GM12891 (cell line): ENCODE measurements at regions not wholly inside any gene's neighbourhood (a gene's known extent, or its start where the extent isn't known, plus 50 kb on each side); places are given as distances from the start of the nearest gene placed in this dataset.

Source experiments
- DNase-seq: peaks from one replicate; pipeline ENCODE4 v3.0.0; 2011; ENCODE audit warnings: low spot score; ENCODE audit not compliant: insufficient read length
- FAIRE-seq: peaks from 2 replicates; lab custom pipeline; 2011; peaks lifted over from hg19 to GRCh38; lab: Jason Lieb, UNC
- PAX5 ChIP-seq: IDR thresholded peaks from 2 replicates; pipeline ENCODE4 v1.6.1; 2011; ENCODE audit warnings: low read length, moderate library complexity, mild to moderate bottlenecking; ENCODE audit not compliant: insufficient read depth, severe bottlenecking
- POLR2A ChIP-seq: IDR thresholded peaks from 2 replicates; pipeline ENCODE4 v1.6.1; 2011; ENCODE audit warnings: low read depth, low read length, control low read depth
- POLR2AphosphoS5 ChIP-seq: IDR thresholded peaks from 2 replicates; pipeline ENCODE4 v1.6.1; 2011; ENCODE audit warnings: low read depth, low read length, control low read depth
- POU2F2 ChIP-seq: IDR thresholded peaks from 2 replicates; pipeline ENCODE4 v1.6.1; 2011; ENCODE audit warnings: low read depth, mild to moderate bottlenecking, control low read depth, low read length, moderate library complexity
- SPI1 ChIP-seq: IDR thresholded peaks from 2 replicates; pipeline ENCODE4 v1.6.1; 2011; ENCODE audit warnings: low read depth, low read length, control low read depth
- TAF1 ChIP-seq: IDR thresholded peaks from 2 replicates; pipeline ENCODE4 v1.6.1; 2011; ENCODE audit warnings: low read depth, low read length, control low read depth

GRCh38 chr18:6604573-6604941 lies 125.0 kb upstream of the ARHGAP28 start:
- DNase-seq (no peak), FAIRE-seq (no peak)
- TF ChIP-seq TAF1 (no peak), POLR2AphosphoS5 (no peak), SPI1 (no peak), PAX5 (no peak), POLR2A (no peak), POU2F2 (no peak)

- no peak for FAIRE-seq
- no peak for TF ChIP-seq SPI1
- no peak for TF ChIP-seq PAX5
- no peak for TF ChIP-seq POLR2AphosphoS5
- no peak for TF ChIP-seq TAF1
- no peak for TF ChIP-seq POU2F2
- no peak for TF ChIP-seq POLR2A
- DNase-seq = no peak
These were observed 124.2 kb upstream of the ARHGAP28 start for GRCh38 chr18:6605115-6605869.

DNA sequence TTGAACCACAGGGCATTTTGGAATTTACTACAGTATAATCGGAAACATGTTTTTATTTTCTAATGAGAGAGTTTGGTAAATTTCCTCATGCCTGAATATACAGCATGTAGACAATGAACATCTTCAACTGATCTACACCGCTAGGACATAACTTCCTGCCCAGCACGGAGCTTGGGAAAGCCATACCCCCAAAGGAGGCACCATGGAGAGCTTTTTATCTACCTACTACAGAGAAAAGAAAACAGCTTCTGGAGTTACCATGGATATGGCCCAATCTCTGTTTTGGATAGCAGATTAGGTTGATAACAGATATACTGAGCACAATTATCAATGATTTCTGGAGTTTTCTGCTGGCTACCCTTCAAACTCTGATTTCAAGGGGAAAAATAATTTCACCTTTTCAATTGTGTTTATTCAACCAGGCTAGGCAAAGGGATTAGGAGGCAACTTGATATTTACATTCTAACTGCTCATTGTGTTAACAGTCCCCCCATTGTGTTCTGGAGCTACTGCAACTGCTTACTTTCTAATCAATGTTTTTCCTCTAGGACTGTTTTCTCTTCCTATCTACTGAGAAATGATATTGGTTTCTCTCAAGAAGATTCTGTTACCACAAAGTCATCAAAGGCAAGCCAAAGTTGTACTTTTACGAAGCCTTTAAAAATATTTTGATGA lies 123.0 kb upstream of the ARHGAP28 start:
- DNase-seq (no peak), FAIRE-seq (no peak)
- no peak for TF ChIP-seq POLR2AphosphoS5
- no peak for TF ChIP-seq SPI1
- TF ChIP-seq TAF1 = no peak
- no peak for TF ChIP-seq POU2F2
- no peak for TF ChIP-seq PAX5
- TF ChIP-seq POLR2A = no peak

GRCh38 chr18:6607343-6607742 lies 122.2 kb upstream of the ARHGAP28 start:
- no peak for FAIRE-seq
- TF ChIP-seq TAF1 (no peak), PAX5 (no peak), POLR2A (no peak), SPI1 (no peak), POU2F2 (no peak)
- DNase-seq = no peak

- no peak for DNase-seq
- FAIRE-seq = no peak
- TF ChIP-seq TAF1 = no peak
- TF ChIP-seq PAX5 = no peak
- TF ChIP-seq SPI1 = no peak
These were observed 119.8 kb upstream of the ARHGAP28 start for GRCh38 chr18:6609666-6610264.

GRCh38 chr18:6610466-6610865 lies 119.0 kb upstream of the ARHGAP28 start:
- FAIRE-seq (no peak), DNase-seq (no peak)
- TF ChIP-seq POLR2AphosphoS5 (no peak), TAF1 (no peak), POLR2A (no peak), SPI1 (no peak), PAX5 (no peak)

GRCh38 chr18:6613581-6613980 lies 115.9 kb upstream of the ARHGAP28 start:
- no peak for FAIRE-seq
- no peak for TF ChIP-seq SPI1
- TF ChIP-seq POLR2AphosphoS5 = no peak
- TF ChIP-seq POU2F2 = no peak
- TF ChIP-seq PAX5 = no peak
- TF ChIP-seq POLR2A = no peak
- no peak for TF ChIP-seq TAF1
- DNase-seq = no peak

DNA sequence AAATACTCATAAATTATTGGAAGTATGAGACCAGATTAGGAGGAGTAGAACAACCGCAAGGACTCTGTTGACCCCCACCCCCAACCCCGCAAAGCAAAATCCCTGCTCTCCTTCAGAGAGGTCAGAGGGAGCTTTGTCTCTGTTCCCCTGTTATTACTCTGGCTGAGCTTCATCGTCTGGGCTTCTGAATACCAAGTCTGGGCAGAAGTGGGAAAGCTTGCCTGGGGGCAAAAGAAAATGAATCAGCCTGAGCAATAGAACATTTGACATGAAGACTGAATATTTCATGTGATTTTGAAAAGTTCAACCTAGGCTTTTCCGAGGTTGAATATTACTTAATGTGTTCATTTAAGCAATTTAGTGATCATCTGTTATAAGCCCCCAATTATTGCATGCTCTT lies 114.6 kb upstream of the ARHGAP28 start:
- FAIRE-seq (no peak), DNase-seq (no peak)
- TF ChIP-seq PAX5 = no peak
- TF ChIP-seq TAF1 = no peak
- no peak for TF ChIP-seq POLR2AphosphoS5
- no peak for TF ChIP-seq POU2F2
- TF ChIP-seq POLR2A = no peak
- no peak for TF ChIP-seq SPI1

GRCh38 chr18:6616981-6617380 lies 112.5 kb upstream of the ARHGAP28 start:
- DNase-seq = no peak
- no peak for FAIRE-seq
- TF ChIP-seq TAF1 (no peak), PAX5 (no peak), POLR2AphosphoS5 (no peak), POLR2A (no peak), POU2F2 (no peak), SPI1 (no peak)

- FAIRE-seq (no peak), DNase-seq (no peak)
- TF ChIP-seq PAX5 (no peak), SPI1 (no peak), POLR2AphosphoS5 (no peak), POU2F2 (no peak), POLR2A (no peak), TAF1 (no peak)
These were observed 108.1 kb upstream of the ARHGAP28 start for GRCh38 chr18:6621437-6621836.

DNA sequence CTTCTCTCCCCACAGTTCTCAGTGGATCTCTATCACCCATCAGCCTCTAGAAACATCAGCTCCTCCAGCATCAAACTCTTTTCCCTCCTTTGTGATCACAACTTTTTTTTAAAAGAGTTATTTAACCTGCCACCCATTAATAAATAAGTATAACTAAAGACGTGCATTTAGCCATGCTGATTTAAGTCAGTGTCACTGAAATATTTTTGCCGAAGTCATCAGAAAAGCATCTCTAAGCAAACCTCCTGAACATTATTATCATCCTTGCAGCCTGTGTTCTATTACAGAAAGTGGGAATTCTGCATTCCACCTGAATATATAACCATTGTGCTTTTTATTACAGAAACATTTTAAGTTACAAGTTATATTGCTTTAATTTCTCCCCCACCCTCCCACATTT lies 106.2 kb upstream of the ARHGAP28 start:
- DNase-seq = no peak
- no peak for TF ChIP-seq TAF1
- no peak for TF ChIP-seq POLR2AphosphoS5
- TF ChIP-seq PAX5 = no peak
- no peak for TF ChIP-seq POU2F2
- no peak for TF ChIP-seq SPI1
- TF ChIP-seq POLR2A = no peak
- FAIRE-seq = no peak
